Osteoblast (primary cell): ENCODE measurements at regions not wholly inside any gene's neighbourhood (a gene's known extent, or its start where the extent isn't known, plus 50 kb on each side); places are given as distances from the start of the nearest gene placed in this dataset.
"Not testable (repeated sequence)": the region's sequence is repeated elsewhere in the genome, so short reads cannot be mapped to it uniquely, and the experiment has no call there.

Source experiments
- DNase-seq: peaks from one replicate; pipeline ENCODE4 v3.0.0; 2011; ENCODE audit warnings: low spot score, mixed read lengths; ENCODE audit not compliant: insufficient read length; ENCODE audit errors: missing footprints
- H2AFZ ChIP-seq: 2 replicates; pipeline ENCODE4 v1.6.0; 2011; ENCODE audit warnings: mild to moderate bottlenecking, low read length
- H3K27ac ChIP-seq: 2 replicates; pipeline ENCODE4 v1.5.1; 2011; ENCODE audit warnings: mild to moderate bottlenecking, low read depth, low read length, moderate library complexity
- H3K27me3 ChIP-seq: 2 replicates; pipeline ENCODE4 v1.6.0; 2012; ENCODE audit warnings: mild to moderate bottlenecking, control low read depth, inconsistent platforms, low read length, moderate library complexity; ENCODE audit not compliant: insufficient read depth
- H3K36me3 ChIP-seq: 2 replicates; pipeline ENCODE4 v1.5.1; 2011; ENCODE audit warnings: mild to moderate bottlenecking, low read length, control low read depth, moderate library complexity; ENCODE audit not compliant: insufficient read depth
- H3K4me1 ChIP-seq: 2 replicates; pipeline ENCODE4 v1.5.1; 2011; ENCODE audit warnings: mild to moderate bottlenecking, low read length, control low read depth, moderate library complexity; ENCODE audit not compliant: insufficient read depth
- H3K4me2 ChIP-seq: 2 replicates; pipeline ENCODE4 v1.6.0; 2011; ENCODE audit warnings: mild to moderate bottlenecking, low read length; ENCODE audit not compliant: insufficient read depth
- H3K4me3 ChIP-seq: fragments of 200-600 bp; sonication (generic); 3 replicates; pipeline ENCODE4 v1.5.1; 2012; ENCODE audit warnings: mild to moderate bottlenecking, low read length, inconsistent platforms; ENCODE audit not compliant: insufficient read depth
- H3K79me2 ChIP-seq: 2 replicates; pipeline ENCODE4 v1.6.0; 2012; ENCODE audit warnings: mild to moderate bottlenecking, low read length, control low read depth, inconsistent platforms; ENCODE audit not compliant: insufficient read depth
- H3K9me3 ChIP-seq: 2 replicates; pipeline ENCODE4 v1.5.1; 2011; ENCODE audit warnings: low read depth, low read length, control low read depth
- H4K20me1 ChIP-seq: 2 replicates; pipeline ENCODE4 v1.6.0; 2012; ENCODE audit warnings: mild to moderate bottlenecking, low read length, control low read depth; ENCODE audit not compliant: insufficient read depth
- TF ChIP-seq, protein P1 (sequence below): IDR thresholded peaks from 2 replicates; pipeline ENCODE4 v1.5.1; 2011; ENCODE audit warnings: mild to moderate bottlenecking, low read depth, low read length, moderate library complexity; ENCODE audit errors: extremely low read depth

DNA sequence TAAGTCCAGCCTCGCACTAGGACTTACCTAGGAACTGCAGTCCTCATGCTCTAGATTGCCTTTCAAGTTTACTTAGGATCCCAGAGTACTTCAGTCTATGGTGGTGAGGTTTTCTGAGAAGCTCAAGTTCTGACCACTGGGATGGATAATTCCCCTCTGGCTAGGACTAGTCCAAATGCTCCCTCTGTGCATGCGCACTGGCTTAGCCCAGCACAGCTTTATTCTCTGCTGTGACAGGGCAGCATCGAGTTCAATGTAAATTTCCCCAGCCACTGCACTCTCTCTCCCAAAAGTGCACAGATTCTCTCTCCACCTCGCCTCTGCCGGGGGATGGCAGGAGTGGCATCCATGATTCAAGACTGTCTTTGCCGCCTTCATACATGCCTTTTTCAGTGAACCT, 241.6 kb downstream of the ZNF326 start:
- Histone ChIP-seq H3K36me3 (no peaks in the 10 kb centered on the region), H3K27ac (no peak overlapping the region), H3K27me3 (no peaks in the 10 kb centered on the region), H3K4me1 (no peaks in the 10 kb centered on the region), H3K4me2 (no peak overlapping the region), H3K9me3 (no peaks in the 10 kb centered on the region), H4K20me1 (no peaks in the 10 kb centered on the region), H3K4me3 (no peak overlapping the region), H2AFZ (no peak overlapping the region), H3K79me2 (no peaks in the 10 kb centered on the region)
- no peak for DNase-seq
- TF ChIP-seq, protein P1, sequence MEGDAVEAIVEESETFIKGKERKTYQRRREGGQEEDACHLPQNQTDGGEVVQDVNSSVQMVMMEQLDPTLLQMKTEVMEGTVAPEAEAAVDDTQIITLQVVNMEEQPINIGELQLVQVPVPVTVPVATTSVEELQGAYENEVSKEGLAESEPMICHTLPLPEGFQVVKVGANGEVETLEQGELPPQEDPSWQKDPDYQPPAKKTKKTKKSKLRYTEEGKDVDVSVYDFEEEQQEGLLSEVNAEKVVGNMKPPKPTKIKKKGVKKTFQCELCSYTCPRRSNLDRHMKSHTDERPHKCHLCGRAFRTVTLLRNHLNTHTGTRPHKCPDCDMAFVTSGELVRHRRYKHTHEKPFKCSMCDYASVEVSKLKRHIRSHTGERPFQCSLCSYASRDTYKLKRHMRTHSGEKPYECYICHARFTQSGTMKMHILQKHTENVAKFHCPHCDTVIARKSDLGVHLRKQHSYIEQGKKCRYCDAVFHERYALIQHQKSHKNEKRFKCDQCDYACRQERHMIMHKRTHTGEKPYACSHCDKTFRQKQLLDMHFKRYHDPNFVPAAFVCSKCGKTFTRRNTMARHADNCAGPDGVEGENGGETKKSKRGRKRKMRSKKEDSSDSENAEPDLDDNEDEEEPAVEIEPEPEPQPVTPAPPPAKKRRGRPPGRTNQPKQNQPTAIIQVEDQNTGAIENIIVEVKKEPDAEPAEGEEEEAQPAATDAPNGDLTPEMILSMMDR, result no peak

DNA sequence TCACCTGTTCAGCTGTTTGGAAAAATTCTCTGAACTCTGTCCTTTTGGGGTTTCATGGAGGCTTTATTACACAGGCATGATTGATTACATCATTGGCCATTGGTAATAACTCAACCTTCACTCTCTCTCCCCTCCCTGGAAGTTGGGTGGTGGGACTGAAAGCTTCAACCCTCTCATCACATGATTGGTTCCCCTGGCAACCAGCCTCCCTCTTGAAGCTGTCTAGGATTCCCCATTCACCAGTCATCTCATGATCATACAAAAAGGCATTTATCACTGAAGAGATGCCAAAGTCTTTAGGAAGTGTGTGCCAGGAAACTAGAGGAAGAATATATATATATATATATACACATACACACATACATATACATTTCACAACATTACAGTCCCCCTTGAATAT, 228.5 kb downstream of the ZNF326 start:
- no peaks in the 10 kb centered on the region for H3K4me1 ChIP-seq
- no peak overlapping the region for H3K4me3 ChIP-seq
- no peaks in the 10 kb centered on the region for H3K36me3 ChIP-seq
- H4K20me1 ChIP-seq, result no peaks in the 10 kb centered on the region
- no peak for DNase-seq
- H3K27ac ChIP-seq, result no peak overlapping the region
- H3K4me2 ChIP-seq, result no peak overlapping the region
- H3K27me3 ChIP-seq, result no peaks in the 10 kb centered on the region
- H2AFZ ChIP-seq, result no peak overlapping the region
- H3K9me3 ChIP-seq, result no peaks in the 10 kb centered on the region
- no peaks in the 10 kb centered on the region for H3K79me2 ChIP-seq
- TF ChIP-seq, protein P1, result no peak

DNA sequence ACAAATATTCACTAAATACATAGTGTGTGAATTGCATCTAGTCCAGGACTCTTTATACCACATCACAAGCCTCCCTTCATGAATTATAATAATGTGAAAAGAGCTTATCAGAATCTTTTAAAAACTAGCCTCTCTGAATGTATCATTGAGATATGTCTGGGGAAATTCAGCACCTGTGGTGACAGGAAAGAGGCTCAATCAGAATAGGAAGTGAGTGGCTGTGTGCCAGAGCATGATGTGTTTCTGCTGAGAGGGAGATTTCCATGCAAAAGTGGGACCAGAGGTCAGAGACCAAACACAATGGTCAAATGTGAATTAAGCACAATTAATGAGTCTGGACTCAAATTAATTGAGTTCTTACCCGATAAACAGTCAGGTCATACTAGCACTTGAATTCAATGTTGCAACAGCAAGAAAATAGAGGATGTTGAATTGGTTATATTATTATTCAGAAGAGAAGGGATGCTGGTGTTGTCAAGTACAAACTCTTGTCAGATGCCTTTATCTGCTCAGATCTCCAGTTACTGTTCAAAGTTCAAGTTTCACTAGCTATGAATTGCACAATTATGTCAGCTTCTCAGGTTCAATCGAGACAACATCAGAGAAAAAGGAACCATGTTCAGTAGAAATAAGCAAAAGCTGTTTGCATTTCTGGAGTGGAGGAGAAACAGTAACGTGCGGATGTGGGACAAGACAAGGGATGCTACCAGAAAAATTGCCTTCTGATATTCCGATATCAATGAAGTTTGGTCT, 226.2 kb downstream of the ZNF326 start:
- Histone ChIP-seq H3K4me1 (no peaks in the 10 kb centered on the region), H3K27ac (no peak overlapping the region), H3K4me3 (no peak overlapping the region), H3K79me2 (no peaks in the 10 kb centered on the region), H3K4me2 (no peak overlapping the region), H3K9me3 (no peaks in the 10 kb centered on the region), H4K20me1 (no peaks in the 10 kb centered on the region), H3K27me3 (no peaks in the 10 kb centered on the region), H3K36me3 (no peaks in the 10 kb centered on the region), H2AFZ (no peak overlapping the region)
- TF ChIP-seq, protein P1, result no peak
- DNase-seq, result no peak

DNA sequence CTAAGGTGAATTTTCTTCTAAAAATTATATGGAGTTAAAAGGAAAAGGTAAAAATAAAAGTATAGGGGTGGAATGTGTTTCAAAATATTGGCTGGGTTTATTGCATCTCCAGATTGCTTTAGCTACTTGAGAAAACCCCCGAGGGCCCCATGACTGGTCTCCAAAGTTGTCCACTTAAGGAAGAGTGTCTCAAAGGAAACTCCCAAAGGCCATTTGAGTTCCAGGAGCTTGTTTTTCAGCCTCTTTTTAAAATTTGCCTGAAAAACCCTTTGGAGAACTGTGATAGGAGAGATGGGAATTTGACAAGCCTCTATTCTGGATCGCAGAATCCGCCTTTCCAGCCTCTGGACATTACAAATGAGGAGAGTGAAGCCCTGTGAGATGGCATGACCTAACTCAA, 225.6 kb downstream of the ZNF326 start:
- no peak overlapping the region for H3K4me3 ChIP-seq
- H3K27me3 ChIP-seq, result no peaks in the 10 kb centered on the region
- no peak for DNase-seq
- H4K20me1 ChIP-seq, result no peaks in the 10 kb centered on the region
- H3K9me3 ChIP-seq, result no peaks in the 10 kb centered on the region
- H2AFZ ChIP-seq, result no peak overlapping the region
- H3K79me2 ChIP-seq, result no peaks in the 10 kb centered on the region
- H3K4me1 ChIP-seq, result no peaks in the 10 kb centered on the region
- H3K36me3 ChIP-seq, result no peaks in the 10 kb centered on the region
- H3K4me2 ChIP-seq, result no peak overlapping the region
- TF ChIP-seq, protein P1, result no peak
- H3K27ac ChIP-seq, result no peak overlapping the region

DNA sequence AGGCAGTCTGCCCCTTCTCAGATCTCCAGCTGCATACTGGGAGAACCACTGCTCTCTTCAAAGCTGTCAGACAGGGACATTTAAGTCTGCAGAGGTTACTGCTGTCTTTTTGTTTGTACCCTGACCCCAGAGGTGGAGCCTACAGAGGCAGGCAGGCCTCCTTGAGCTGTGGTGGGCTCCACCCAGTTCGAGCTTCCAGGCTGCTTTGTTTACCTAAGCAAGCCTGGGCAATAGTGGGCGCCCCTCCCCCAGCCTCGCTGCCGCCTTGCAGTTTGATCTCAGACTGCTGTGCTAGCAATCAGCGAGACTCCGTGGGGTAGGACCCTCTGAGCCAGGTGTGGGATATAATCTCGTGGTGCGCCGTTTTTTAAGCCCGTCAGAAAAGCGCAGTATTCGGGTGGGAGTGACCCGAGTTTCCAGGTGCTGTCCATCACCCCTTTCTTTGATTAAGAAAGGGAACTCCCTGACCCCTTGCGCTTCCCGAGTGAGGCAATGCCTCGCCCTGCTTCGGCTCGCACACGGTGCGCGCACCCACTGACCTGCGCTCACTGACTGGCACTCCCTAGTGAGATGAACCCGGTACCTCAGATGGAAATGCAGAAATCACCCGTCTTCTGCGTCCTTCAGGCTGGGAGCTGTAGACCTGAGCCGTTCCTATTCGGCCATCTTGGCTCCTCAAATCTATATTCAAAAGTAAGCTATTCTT, 224.4 kb downstream of the ZNF326 start:
- H3K27me3 ChIP-seq, H3K4me2 ChIP-seq, DNase-seq, H2AFZ ChIP-seq, H3K4me3 ChIP-seq, H3K9me3 ChIP-seq, H4K20me1 ChIP-seq, H3K4me1 ChIP-seq, H3K36me3 ChIP-seq, H3K79me2 ChIP-seq, H3K27ac ChIP-seq: not testable (repeated sequence)
